ENCODE measurements at regions not wholly inside any gene's neighbourhood (a gene's known extent, or its start where the extent isn't known, plus 50 kb on each side); places are given as distances from the start of the nearest gene placed in this dataset.
"Not testable (repeated sequence)": the region's sequence is repeated elsewhere in the genome, so short reads cannot be mapped to it uniquely, and the experiment has no call there.

- H3K36me3 ChIP-seq (replicated peaks in 1 of 2; ENCODE audit: control insufficient read depth in 1 of 2, insufficient read depth in 2 of 2, low read length in 2 of 2): no peaks in the 10 kb centered on the region
- peaks cover 60 to 80% (median 78%) of the 10 kb centered on the region in 3 donors for H3K27me3 Mint-ChIP-seq (ENCODE audit: low read depth in 3 of 3)
- TF ChIP-seq CTCF (IDR thresholded peaks at IDR 0.05): no peak
- H2AFZ ChIP-seq (ENCODE audit: insufficient read depth, low read depth, low read length, poor library complexity, severe bottlenecking): no peak overlapping the region
- 58% methylated on average over 3 of the region's 6 CpGs for WGBS (ENCODE audit: insufficient coverage)
- H3K4me3 Mint-ChIP-seq: no peak overlapping the region
- H3K27me3 ChIP-seq (ENCODE audit: control insufficient read depth in 2 of 2, insufficient read depth in 2 of 2, low read length in 2 of 2): peaks cover 28 to 59% of the 10 kb centered on the region in 2 donors
- no peak overlapping the region for H3K9ac ChIP-seq (ENCODE audit: insufficient read depth, low read length, poor library complexity, severe bottlenecking)
- no peak for DNase-seq
- no peak overlapping the region for H3K27ac ChIP-seq (ENCODE audit: low read depth in 1 of 2, low read length in 2 of 2)
- H3K9me3 ChIP-seq (replicated peaks in 1 of 2; ENCODE audit: control insufficient read depth in 1 of 2, insufficient read depth in 1 of 2, low read length in 2 of 2): peaks cover 0 to 7% of the 10 kb centered on the region in 2 donors
- no peaks in the 10 kb centered on the region for H3K4me1 Mint-ChIP-seq
- no peaks in the 10 kb centered on the region for H3K4me1 ChIP-seq (ENCODE audit: control insufficient read depth in 1 of 2, insufficient read depth in 2 of 2, low read length in 2 of 2)
- no peaks in the 10 kb centered on the region for H3K36me3 Mint-ChIP-seq
- no peak overlapping the region for H3K4me2 ChIP-seq (replicated peaks; ENCODE audit: extremely low read depth, low read length, poor library complexity, severe bottlenecking)
- intact Hi-C loops (cut with micrococcal nuclease): loop anchor here in 1 of 2 donors (10.0 kb wide), 1 partner anchor 80 kb away; the partner anchor contains the start of gene PAX2
- H3K9me3 Mint-ChIP-seq: peaks cover 0 to 10% (median 2%) of the 10 kb centered on the region in 7 donors
- no peak overlapping the region for H3K4me3 ChIP-seq (replicated peaks in 1 of 3; ENCODE audit: low read depth in 2 of 3, low read length in 3 of 3)
- no peak overlapping the region for H3K27ac Mint-ChIP-seq
- no peaks in the 10 kb centered on the region for H3K79me2 ChIP-seq (ENCODE audit: insufficient read depth, low read length)
- H4K20me1 ChIP-seq (ENCODE audit: insufficient read depth, low read length): no peaks in the 10 kb centered on the region
These were observed 80.8 kb upstream of the PAX2 start for GRCh38 chr10:100664316-100665149.

GRCh38 chr10:100666634-100667033 lies 78.7 kb upstream of the PAX2 start:
- H3K4me3 ChIP-seq (replicated peaks in 1 of 3; ENCODE audit: low read depth in 2 of 3, low read length in 3 of 3); H3K4me3 Mint-ChIP-seq; H3K9me3 Mint-ChIP-seq; H2AFZ ChIP-seq (ENCODE audit: insufficient read depth, low read depth, low read length, poor library complexity, severe bottlenecking); H3K4me2 ChIP-seq (replicated peaks; ENCODE audit: extremely low read depth, low read length, poor library complexity, severe bottlenecking); H3K36me3 Mint-ChIP-seq; H4K20me1 ChIP-seq (ENCODE audit: insufficient read depth, low read length); H3K27ac Mint-ChIP-seq; DNase-seq; H3K4me1 ChIP-seq (ENCODE audit: control insufficient read depth in 1 of 2, insufficient read depth in 2 of 2, low read length in 2 of 2); H3K36me3 ChIP-seq (replicated peaks in 1 of 2; ENCODE audit: control insufficient read depth in 1 of 2, insufficient read depth in 2 of 2, low read length in 2 of 2); H3K4me1 Mint-ChIP-seq; H3K27ac ChIP-seq (ENCODE audit: low read depth in 1 of 2, low read length in 2 of 2); H3K79me2 ChIP-seq (ENCODE audit: insufficient read depth, low read length); H3K9ac ChIP-seq (ENCODE audit: insufficient read depth, low read length, poor library complexity, severe bottlenecking); H3K9me3 ChIP-seq (replicated peaks in 1 of 2; ENCODE audit: control insufficient read depth in 1 of 2, insufficient read depth in 1 of 2, low read length in 2 of 2): not testable (repeated sequence)
- WGBS (ENCODE audit: insufficient coverage): no CpG with 5 or more reads among the region's 2 CpGs
- peaks cover 55 to 80% (median 76%) of the 10 kb centered on the region in 3 donors for H3K27me3 Mint-ChIP-seq (ENCODE audit: low read depth in 3 of 3)
- H3K27me3 ChIP-seq (ENCODE audit: control insufficient read depth in 2 of 2, insufficient read depth in 2 of 2, low read length in 2 of 2): peaks cover 28 to 62% of the 10 kb centered on the region in 2 donors
- intact Hi-C loops (cut with micrococcal nuclease): loop anchor here in 1 of 2 donors (10.0 kb wide), 1 partner anchor 78 kb away; the partner anchor contains the start of gene PAX2
